SK-N-MC (cell line): ENCODE measurements at regions not wholly inside any gene's neighbourhood (a gene's known extent, or its start where the extent isn't known, plus 50 kb on each side); places are given as distances from the start of the nearest gene placed in this dataset.

Experiments
- EZH2 ChIP-seq: fragments of 200-600 bp; sonication (generic); IDR thresholded peaks from one replicate; pipeline ENCODE4 v1.6.1; 2017; ENCODE audit warnings: antibody characterized with exemption
- FOXP2 ChIP-seq: optimal IDR thresholded peaks from 2 replicates; pipeline ENCODE3; 2011; ENCODE audit warnings: mild to moderate bottlenecking, moderate library complexity; ENCODE audit not compliant: insufficient read depth; ENCODE audit errors: extremely low read length, control extremely low read depth
- POLR2AphosphoS5 ChIP-seq: IDR thresholded peaks from 2 replicates; pipeline ENCODE4 v1.6.1; 2012; ENCODE audit warnings: mild to moderate bottlenecking, low read depth, low read length, borderline replicate concordance

GRCh38 chr3:106130384-106131198, 261.8 kb upstream of the CBLB start:
- no peak for TF ChIP-seq EZH2
- no peak for TF ChIP-seq POLR2AphosphoS5
- TF ChIP-seq FOXP2: no peak
